ENCODE measurements at regions not wholly inside any gene's neighbourhood (a gene's known extent, or its start where the extent isn't known, plus 50 kb on each side); places are given as distances from the start of the nearest gene placed in this dataset.
"Not testable (repeated sequence)": the region's sequence is repeated elsewhere in the genome, so short reads cannot be mapped to it uniquely, and the experiment has no call there.

GRCh38 chr2:224114428-224114827 lies 75.3 kb upstream of the SERPINE2 start:
- no peaks in the 10 kb centered on the region for H3K27me3 ChIP-seq (ENCODE audit: control insufficient read depth, insufficient read depth, low read length)
- no peak overlapping the region for H3K9ac ChIP-seq (ENCODE audit: low read length in 3 of 3)
- intact Hi-C loops (cut with DNase I): no loop called here
- peaks cover 0 to 5% (median 0%) of the 10 kb centered on the region in 3 donors for H3K9me3 ChIP-seq (ENCODE audit: control insufficient read depth in 2 of 3, insufficient read depth in 1 of 3, low read length in 3 of 3)
- FAIRE-seq: no peak
- H3K4me3 ChIP-seq (ENCODE audit: low read length in 3 of 3): no peak overlapping the region
- no peaks in the 10 kb centered on the region for H3K36me3 ChIP-seq (ENCODE audit: control insufficient read depth in 2 of 3, insufficient read depth in 3 of 3, low read length in 3 of 3)
- no peak for TF ChIP-seq CTCF (IDR thresholded peaks at IDR 0.05; ENCODE audit: borderline replicate concordance, extremely low read depth, insufficient read depth)
- no peak for DNase-seq
- H3K27ac ChIP-seq (ENCODE audit: low read depth in 2 of 2, low read length in 2 of 2): no peak overlapping the region
- no peaks in the 10 kb centered on the region for H3K4me1 ChIP-seq (ENCODE audit: control insufficient read depth in 2 of 3, insufficient read depth in 2 of 3, low read depth in 1 of 3, low read length in 3 of 3)

- DNase-seq; H3K9me3 ChIP-seq (ENCODE audit: control insufficient read depth in 2 of 3, insufficient read depth in 1 of 3, low read length in 3 of 3); H3K4me3 ChIP-seq (ENCODE audit: low read length in 3 of 3); H3K36me3 ChIP-seq (ENCODE audit: control insufficient read depth in 2 of 3, insufficient read depth in 3 of 3, low read length in 3 of 3); FAIRE-seq; H3K27me3 ChIP-seq (ENCODE audit: control insufficient read depth, insufficient read depth, low read length); H3K27ac ChIP-seq (ENCODE audit: low read depth in 2 of 2, low read length in 2 of 2); H3K9ac ChIP-seq (ENCODE audit: low read length in 3 of 3); intact Hi-C loops (cut with DNase I); H3K4me1 ChIP-seq (ENCODE audit: control insufficient read depth in 2 of 3, insufficient read depth in 2 of 3, low read depth in 1 of 3, low read length in 3 of 3): not testable (repeated sequence)
Observed at GRCh38 chr2:224113930-224114329, 74.8 kb upstream of the SERPINE2 start.

- TF ChIP-seq CTCF (IDR thresholded peaks at IDR 0.05; ENCODE audit: borderline replicate concordance, extremely low read depth, insufficient read depth): no peak
- Histone ChIP-seq H3K27ac (ENCODE audit: low read depth in 2 of 2, low read length in 2 of 2) (no peak overlapping the region), H3K4me3 (ENCODE audit: low read length in 3 of 3) (no peak overlapping the region), H3K9ac (ENCODE audit: low read length in 3 of 3) (no peak overlapping the region), H3K4me1 (ENCODE audit: control insufficient read depth in 2 of 3, insufficient read depth in 2 of 3, low read depth in 1 of 3, low read length in 3 of 3) (no peaks in the 10 kb centered on the region), H3K9me3 (ENCODE audit: control insufficient read depth in 2 of 3, insufficient read depth in 1 of 3, low read length in 3 of 3) (no peaks in the 10 kb centered on the region), H3K36me3 (ENCODE audit: control insufficient read depth in 2 of 3, insufficient read depth in 3 of 3, low read length in 3 of 3) (no peaks in the 10 kb centered on the region), H3K27me3 (ENCODE audit: control insufficient read depth, insufficient read depth, low read length) (no peaks in the 10 kb centered on the region)
- intact Hi-C loops (cut with DNase I): no loop called here
- no peak for FAIRE-seq
- no peak for DNase-seq
Observed at GRCh38 chr2:224111576-224111975, 72.5 kb upstream of the SERPINE2 start.

DNA sequence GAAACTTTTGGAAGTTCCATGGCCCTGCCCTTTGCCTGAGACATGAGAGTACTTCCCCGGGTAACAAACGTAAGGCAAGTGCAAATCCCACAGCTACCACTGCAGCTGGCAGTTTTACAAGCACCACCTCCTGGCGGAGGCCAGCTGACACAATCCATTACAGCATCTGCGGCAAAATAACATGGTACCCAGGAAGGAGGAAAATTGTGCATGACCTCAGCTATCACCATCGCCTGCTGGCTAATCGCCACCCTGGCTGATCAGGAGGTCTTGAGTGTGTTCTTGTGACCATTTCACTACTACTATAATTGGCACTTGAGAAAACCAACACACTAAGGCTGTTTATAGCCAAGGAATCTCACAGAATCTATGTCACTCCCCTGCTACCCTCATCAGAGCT lies 71.7 kb upstream of the SERPINE2 start:
- intact Hi-C loops (cut with DNase I): no loop called here
- FAIRE-seq (no peak), DNase-seq (no peak)
- no peak for TF ChIP-seq CTCF (IDR thresholded peaks at IDR 0.05; ENCODE audit: borderline replicate concordance, extremely low read depth, insufficient read depth)
- H3K27me3 ChIP-seq (ENCODE audit: control insufficient read depth, insufficient read depth, low read length): no peaks in the 10 kb centered on the region
- no peak overlapping the region for H3K27ac ChIP-seq (ENCODE audit: low read depth in 2 of 2, low read length in 2 of 2)
- no peak overlapping the region for H3K4me3 ChIP-seq (ENCODE audit: low read length in 3 of 3)
- no peak overlapping the region for H3K9ac ChIP-seq (ENCODE audit: low read length in 3 of 3)
- H3K36me3 ChIP-seq (ENCODE audit: control insufficient read depth in 2 of 3, insufficient read depth in 3 of 3, low read length in 3 of 3): no peaks in the 10 kb centered on the region
- no peaks in the 10 kb centered on the region for H3K9me3 ChIP-seq (ENCODE audit: control insufficient read depth in 2 of 3, insufficient read depth in 1 of 3, low read length in 3 of 3)
- H3K4me1 ChIP-seq (ENCODE audit: control insufficient read depth in 2 of 3, insufficient read depth in 2 of 3, low read depth in 1 of 3, low read length in 3 of 3): no peaks in the 10 kb centered on the region

Measured in kidney (tissue), 13 donors.